Body of pancreas (tissue), 4 donors: ENCODE measurements at regions not wholly inside any gene's neighbourhood (a gene's known extent, or its start where the extent isn't known, plus 50 kb on each side); places are given as distances from the start of the nearest gene placed in this dataset.

Experiments used
- ATAC-seq: fragments of 150-250 bp; one replicate; pipeline ENCODE4 v1.9.1; 2016
- DNase-seq, 4 donors: peaks; one replicate each; pipeline ENCODE4 v3.0.0-alpha.2; 2019
- H3K27ac ChIP-seq, 4 donors: fragments of 200-600 bp; sonication (generic); 1 replicate in 3 of 4; 2 replicates in 1 of 4; pipeline versions ENCODE4 v1.5.1 to v1.6.1; 2016 to 2019; ENCODE audit warnings: mild to moderate bottlenecking in 1 of 4, mixed read lengths in 1 of 4, moderate library complexity in 1 of 4
- H3K27me3 ChIP-seq, 2 donors: fragments of 200-600 bp; sonication (generic); one replicate each; pipeline ENCODE4 v1.6.0; 2016; ENCODE audit warnings: mild to moderate bottlenecking in 1 of 2
- H3K36me3 ChIP-seq, 2 donors: fragments of 200-600 bp; sonication (generic); replicated peaks in 1 of 2; 2 replicates each; pipeline ENCODE4 v1.5.1; 2016; ENCODE audit warnings: low read depth in 2 of 2; ENCODE audit not compliant: insufficient read depth in 1 of 2
- H3K4me1 ChIP-seq: fragments of 200-600 bp; sonication (generic); one replicate; pipeline ENCODE4 v1.6.0; 2016
- H3K4me3 ChIP-seq, 2 donors: fragments of 200-600 bp; sonication (generic); 1 replicate in 1 of 2; 2 replicates in 1 of 2; pipeline ENCODE4 v1.5.1; 2016 to 2019
- H3K9me3 ChIP-seq, 3 donors: fragments of 200-600 bp; sonication (generic); 1 replicate in 2 of 3; 2 replicates in 1 of 3; pipeline ENCODE4 v1.5.1; 2016
- POLR2A ChIP-seq, 3 donors: fragments of 450-650 bp; IDR thresholded peaks; one replicate each; pipeline ENCODE4 v1.6.1; 2016; ENCODE audit warnings: antibody characterized with exemption in 3 of 3, mild to moderate bottlenecking in 2 of 3
- WGBS, 2 donors: methylation state at CpG; one replicate each; pipeline ENCODE4 v1.1.5; 2017; 5-methylcytosine and 5-hydroxymethylcytosine counted together
- intact Hi-C: fragments of 100-400 bp; cut with DNase I; formaldehyde crosslinking; loops from one replicate; pipeline ENCODE4 v1.15.1; 2023
- TF ChIP-seq, protein P1 (sequence below), 7 experiments: fragments of 450-650 bp in 4 of 7; fragments of 200-600 bp in 3 of 7; sonication (generic) in 3 of 7; IDR thresholded peaks; one replicate each; pipeline ENCODE4 v1.5.1; 2016 to 2019; ENCODE audit warnings: antibody characterized with exemption in 7 of 7

DNA sequence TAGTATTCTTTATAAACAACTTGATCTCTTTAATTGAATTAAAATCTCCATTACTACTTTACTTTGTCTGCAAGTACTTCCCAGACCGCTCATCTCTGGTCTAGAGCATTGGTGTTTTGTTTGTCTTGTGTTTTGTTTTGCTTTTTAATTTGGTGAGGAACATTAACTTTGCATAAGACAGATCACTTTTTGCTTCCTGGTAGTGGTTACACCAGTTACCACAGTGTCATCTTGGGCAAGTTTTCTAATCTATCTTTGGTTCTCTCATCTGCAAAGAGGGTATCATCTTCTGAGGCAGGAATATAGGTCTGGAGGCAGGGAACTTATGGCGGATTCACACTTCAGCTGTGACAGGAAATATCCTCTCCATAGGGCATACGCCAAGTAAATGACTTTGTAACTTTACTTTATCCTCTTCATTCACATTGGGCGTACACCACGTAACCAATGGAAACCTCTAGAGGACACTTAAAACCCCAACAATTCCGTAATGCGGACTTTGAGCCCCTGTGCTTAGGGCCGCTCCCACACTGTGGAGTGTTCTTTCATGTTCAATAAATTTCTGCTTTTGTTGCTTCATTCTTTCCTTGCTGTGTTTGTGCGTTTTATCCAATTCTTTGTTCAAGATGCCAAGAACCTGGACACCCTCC, 83.2 kb upstream of the JAZF1 start:
- Histone ChIP-seq H3K27me3 (peaks cover 0 to 3% of the 10 kb centered on the region in 2 donors), H3K4me1 (no peaks in the 10 kb centered on the region), H3K9me3 (no peaks in the 10 kb centered on the region), H3K4me3 (no peak overlapping the region), H3K27ac (no peak overlapping the region), H3K36me3 (no peaks in the 10 kb centered on the region)
- intact Hi-C loops, result no loop called here
- 88 to 91% methylated on average over 9 of the region's 9 CpGs for WGBS, 2 donors
- DNase-seq, result no peak
- no peak for TF ChIP-seq POLR2A (IDR thresholded peaks at IDR 0.05)
- TF ChIP-seq, protein P1, sequence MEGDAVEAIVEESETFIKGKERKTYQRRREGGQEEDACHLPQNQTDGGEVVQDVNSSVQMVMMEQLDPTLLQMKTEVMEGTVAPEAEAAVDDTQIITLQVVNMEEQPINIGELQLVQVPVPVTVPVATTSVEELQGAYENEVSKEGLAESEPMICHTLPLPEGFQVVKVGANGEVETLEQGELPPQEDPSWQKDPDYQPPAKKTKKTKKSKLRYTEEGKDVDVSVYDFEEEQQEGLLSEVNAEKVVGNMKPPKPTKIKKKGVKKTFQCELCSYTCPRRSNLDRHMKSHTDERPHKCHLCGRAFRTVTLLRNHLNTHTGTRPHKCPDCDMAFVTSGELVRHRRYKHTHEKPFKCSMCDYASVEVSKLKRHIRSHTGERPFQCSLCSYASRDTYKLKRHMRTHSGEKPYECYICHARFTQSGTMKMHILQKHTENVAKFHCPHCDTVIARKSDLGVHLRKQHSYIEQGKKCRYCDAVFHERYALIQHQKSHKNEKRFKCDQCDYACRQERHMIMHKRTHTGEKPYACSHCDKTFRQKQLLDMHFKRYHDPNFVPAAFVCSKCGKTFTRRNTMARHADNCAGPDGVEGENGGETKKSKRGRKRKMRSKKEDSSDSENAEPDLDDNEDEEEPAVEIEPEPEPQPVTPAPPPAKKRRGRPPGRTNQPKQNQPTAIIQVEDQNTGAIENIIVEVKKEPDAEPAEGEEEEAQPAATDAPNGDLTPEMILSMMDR (IDR thresholded peaks at IDR 0.05), result no peak
- ATAC-seq, result no peak

DNA sequence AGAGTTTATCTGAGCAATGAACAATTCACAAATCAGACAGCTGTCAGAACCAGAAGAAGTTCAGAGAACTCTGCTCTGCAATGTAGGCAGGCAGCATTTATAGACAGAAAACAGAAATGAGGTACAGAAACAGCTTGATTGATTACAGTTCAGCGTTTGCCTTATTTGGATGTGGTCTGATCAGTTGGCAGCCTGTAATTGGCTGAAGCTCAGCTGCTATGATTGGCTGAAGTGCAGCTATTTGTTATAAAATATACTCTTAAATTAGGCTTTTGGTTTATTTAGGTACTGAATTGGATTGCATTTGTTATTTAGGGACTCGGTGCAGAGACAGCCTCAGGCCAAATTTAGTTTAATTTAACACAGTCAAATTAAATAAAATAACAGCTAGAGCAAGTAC, 85.8 kb upstream of the JAZF1 start:
- Histone ChIP-seq H3K4me1 (no peaks in the 10 kb centered on the region), H3K27ac (no peak overlapping the region), H3K4me3 (no peak overlapping the region), H3K27me3 (peaks cover 0 to 3% of the 10 kb centered on the region in 2 donors), H3K36me3 (no peaks in the 10 kb centered on the region), H3K9me3 (no peaks in the 10 kb centered on the region)
- intact Hi-C loops, result no loop called here
- WGBS, 2 donors, result 46 to 48% methylated on average over 2 of the region's 2 CpGs
- ATAC-seq, result no peak
- TF ChIP-seq, protein P1 (IDR thresholded peaks at IDR 0.05), result no peak
- no peak for TF ChIP-seq POLR2A (IDR thresholded peaks at IDR 0.05)
- no peak for DNase-seq

- intact Hi-C loops, result no loop called here
- TF ChIP-seq POLR2A (IDR thresholded peaks at IDR 0.05), result no peak
- TF ChIP-seq, protein P1 (IDR thresholded peaks at IDR 0.05), result no peak
- H3K36me3 ChIP-seq, result no peaks in the 10 kb centered on the region
- H3K4me3 ChIP-seq, result no peak overlapping the region
- ATAC-seq (no peak), DNase-seq (no peak)
- H3K27ac ChIP-seq, result no peak overlapping the region
- no peaks in the 10 kb centered on the region for H3K9me3 ChIP-seq
- H3K4me1 ChIP-seq, result no peaks in the 10 kb centered on the region
- H3K27me3 ChIP-seq, result peaks cover 0 to 3% of the 10 kb centered on the region in 2 donors
Observed at GRCh38 chr7:28267012-28267411, 86.4 kb upstream of the JAZF1 start.

DNA sequence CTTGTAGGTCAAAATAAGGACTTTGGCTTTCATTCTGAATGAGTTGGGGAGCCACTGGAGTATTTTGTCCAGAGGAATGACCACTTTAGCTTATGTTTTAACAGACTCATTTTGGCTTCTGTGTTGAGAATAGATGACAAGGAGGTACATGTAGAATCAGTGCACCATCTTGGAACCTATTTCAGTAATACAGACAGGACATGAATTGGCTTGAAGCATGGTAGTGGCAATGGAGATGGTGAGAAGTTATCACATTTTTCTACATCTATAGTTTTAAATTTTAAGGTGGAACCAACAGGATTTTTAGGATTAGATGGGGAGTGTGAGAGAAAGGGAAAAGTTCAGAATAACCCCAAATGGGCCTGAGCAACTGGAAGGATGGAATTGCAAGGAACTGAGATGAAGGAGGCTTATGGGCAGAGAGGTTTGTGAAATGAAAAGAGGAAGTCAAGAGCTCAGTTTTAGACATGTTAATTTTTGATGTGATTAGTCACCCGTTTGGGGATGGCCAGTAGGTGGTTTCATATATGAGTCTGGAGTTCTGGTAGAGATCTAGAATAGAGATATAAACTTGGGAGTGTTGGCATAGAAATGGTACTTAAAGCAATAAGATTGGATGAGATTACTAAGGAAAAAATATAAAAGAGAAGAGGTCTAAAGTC, 89.2 kb upstream of the JAZF1 start:
- no peaks in the 10 kb centered on the region for H3K27me3 ChIP-seq
- intact Hi-C loops, result no loop called here
- WGBS, 2 donors, result 40 to 47% methylated on average over 1 of the region's 1 CpG
- H3K4me1 ChIP-seq, result no peaks in the 10 kb centered on the region
- no peaks in the 10 kb centered on the region for H3K9me3 ChIP-seq
- DNase-seq (no peak), ATAC-seq (no peak)
- no peak overlapping the region for H3K27ac ChIP-seq
- no peak overlapping the region for H3K4me3 ChIP-seq
- TF ChIP-seq, protein P1 (IDR thresholded peaks at IDR 0.05), result no peak
- TF ChIP-seq POLR2A (IDR thresholded peaks at IDR 0.05), result no peak
- H3K36me3 ChIP-seq, result no peaks in the 10 kb centered on the region

DNA sequence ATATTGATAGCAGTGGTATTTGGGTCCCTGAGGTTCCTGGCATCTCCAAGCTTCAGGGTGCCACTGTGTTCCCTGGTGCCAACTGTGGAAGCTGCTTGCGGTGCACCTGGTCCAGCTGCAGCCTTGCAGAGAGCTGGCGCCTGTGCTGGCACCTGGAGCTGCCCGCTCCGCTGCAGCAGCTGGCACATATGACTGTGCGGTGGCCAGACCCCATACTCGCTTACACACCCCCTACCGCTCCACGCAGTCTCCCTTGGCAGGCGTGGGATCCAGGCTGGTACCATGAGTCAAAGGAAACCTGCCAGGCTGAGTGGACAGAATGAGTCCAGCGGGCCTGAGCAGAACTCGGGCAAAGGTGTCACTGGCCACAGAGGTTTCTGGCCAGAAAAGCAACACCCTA, 89.9 kb upstream of the JAZF1 start:
- ATAC-seq (no peak), DNase-seq (no peak)
- Histone ChIP-seq H3K27me3 (no peaks in the 10 kb centered on the region), H3K27ac (no peak overlapping the region), H3K9me3 (no peaks in the 10 kb centered on the region), H3K4me3 (no peak overlapping the region), H3K4me1 (no peaks in the 10 kb centered on the region), H3K36me3 (no peaks in the 10 kb centered on the region)
- TF ChIP-seq POLR2A (IDR thresholded peaks at IDR 0.05), result no peak
- TF ChIP-seq, protein P1 (IDR thresholded peaks at IDR 0.05), result no peak
- intact Hi-C loops, result no loop called here
- 87 to 93% methylated on average over 10 to 11 of the region's 11 CpGs for WGBS, 2 donors
